GOT3 (cell line): ENCODE measurements at regions not wholly inside any gene's neighbourhood (a gene's known extent, or its start where the extent isn't known, plus 50 kb on each side); places are given as distances from the start of the nearest gene placed in this dataset.
"Not testable (repeated sequence)": the region's sequence is repeated elsewhere in the genome, so short reads cannot be mapped to it uniquely, and the experiment has no call there.

Experiments
- DNase-seq: peaks from one replicate; lab custom pipeline; 2025; ENCODE audit warnings: mixed read lengths; lab: John Stamatoyannopoulos, UW

GRCh38 chr10:62996925-62997324 lies 136.2 kb upstream of the NRBF2 start:
- DNase-seq: no peak

- DNase-seq: no peak
Measured at GRCh38 chr10:62996516-62996915, 136.6 kb upstream of the NRBF2 start.

GRCh38 chr10:62993121-62993520 lies 140.0 kb upstream of the NRBF2 start:
- DNase-seq: no peak

- DNase-seq: no peak
Measured at GRCh38 chr10:62992145-62992721, 140.9 kb upstream of the NRBF2 start.

- no peak for DNase-seq
Measured at GRCh38 chr10:62990126-62990525, 143.0 kb upstream of the NRBF2 start.

- no peak for DNase-seq
Measured at GRCh38 chr10:62985807-62986600, 147.1 kb upstream of the NRBF2 start.

- no peak for DNase-seq
Measured at GRCh38 chr10:62981096-62981495, 152.0 kb upstream of the NRBF2 start.

- DNase-seq: no peak
Measured at GRCh38 chr10:62980687-62981086, 152.4 kb upstream of the NRBF2 start.

- DNase-seq: no peak
Measured at GRCh38 chr10:62979921-62980320, 153.2 kb upstream of the NRBF2 start.

- DNase-seq: no peak
Measured at GRCh38 chr10:62978482-62978881, 154.6 kb upstream of the NRBF2 start.

GRCh38 chr10:62974795-62975194 lies 158.3 kb upstream of the NRBF2 start:
- not testable (repeated sequence) for DNase-seq

- no peak for DNase-seq
Measured at GRCh38 chr10:62972103-62972502, 155.9 kb upstream of the EGR2 start.

GRCh38 chr10:62964026-62964425 lies 147.9 kb upstream of the EGR2 start:
- DNase-seq: no peak

- no peak for DNase-seq
Measured at GRCh38 chr10:62961951-62962523, 145.9 kb upstream of the EGR2 start.

GRCh38 chr10:62960416-62960815 lies 144.2 kb upstream of the EGR2 start:
- DNase-seq: no peak

- no peak for DNase-seq
Measured at GRCh38 chr10:62959553-62959952, 143.4 kb upstream of the EGR2 start.

GRCh38 chr10:62958980-62959379 lies 142.8 kb upstream of the EGR2 start:
- DNase-seq: no peak

- DNase-seq: no peak
Measured at GRCh38 chr10:62946278-62946677, 130.1 kb upstream of the EGR2 start.

- no peak for DNase-seq
Measured at GRCh38 chr10:62939698-62940097, 123.5 kb upstream of the EGR2 start.

GRCh38 chr10:62938672-62939071 lies 122.5 kb upstream of the EGR2 start:
- no peak for DNase-seq

- DNase-seq: no peak
Measured at GRCh38 chr10:62937674-62938073, 121.5 kb upstream of the EGR2 start.

- DNase-seq: no peak
Measured at GRCh38 chr10:62935022-62935421, 118.9 kb upstream of the EGR2 start.

GRCh38 chr10:62934258-62934657 lies 118.1 kb upstream of the EGR2 start:
- DNase-seq: no peak
